Upper lobe of left lung (tissue), 4 donors: ENCODE measurements at regions not wholly inside any gene's neighbourhood (a gene's known extent, or its start where the extent isn't known, plus 50 kb on each side); places are given as distances from the start of the nearest gene placed in this dataset.

ENCODE experiments used
- EP300 ChIP-seq, 4 donors: sonication (generic); formaldehyde crosslinking; IDR thresholded peaks; one replicate each; pipeline ENCODE4 v1.5.1; 2017; ENCODE audit warnings: antibody characterized with exemption in 4 of 4, control low read depth in 2 of 4
- POLR2A ChIP-seq, 4 donors: fragments of 450-650 bp; IDR thresholded peaks; one replicate each; pipeline ENCODE4 v1.5.1; 2016 to 2017; ENCODE audit warnings: antibody characterized with exemption in 4 of 4, mild to moderate bottlenecking in 2 of 4
- POLR2AphosphoS5 ChIP-seq, 2 donors: sonication (generic); formaldehyde crosslinking; IDR thresholded peaks; one replicate each; pipeline ENCODE4 v1.5.1; 2017; ENCODE audit warnings: antibody characterized with exemption in 2 of 2
- TF ChIP-seq, protein P1 (sequence below), 6 experiments: fragments of 450-650 bp in 4 of 6; fragments of 200-600 bp in 2 of 6; sonication (generic) in 2 of 6; IDR thresholded peaks; one replicate each; pipeline ENCODE4 v1.5.1; 2016 to 2019; ENCODE audit warnings: antibody characterized with exemption in 6 of 6

DNA sequence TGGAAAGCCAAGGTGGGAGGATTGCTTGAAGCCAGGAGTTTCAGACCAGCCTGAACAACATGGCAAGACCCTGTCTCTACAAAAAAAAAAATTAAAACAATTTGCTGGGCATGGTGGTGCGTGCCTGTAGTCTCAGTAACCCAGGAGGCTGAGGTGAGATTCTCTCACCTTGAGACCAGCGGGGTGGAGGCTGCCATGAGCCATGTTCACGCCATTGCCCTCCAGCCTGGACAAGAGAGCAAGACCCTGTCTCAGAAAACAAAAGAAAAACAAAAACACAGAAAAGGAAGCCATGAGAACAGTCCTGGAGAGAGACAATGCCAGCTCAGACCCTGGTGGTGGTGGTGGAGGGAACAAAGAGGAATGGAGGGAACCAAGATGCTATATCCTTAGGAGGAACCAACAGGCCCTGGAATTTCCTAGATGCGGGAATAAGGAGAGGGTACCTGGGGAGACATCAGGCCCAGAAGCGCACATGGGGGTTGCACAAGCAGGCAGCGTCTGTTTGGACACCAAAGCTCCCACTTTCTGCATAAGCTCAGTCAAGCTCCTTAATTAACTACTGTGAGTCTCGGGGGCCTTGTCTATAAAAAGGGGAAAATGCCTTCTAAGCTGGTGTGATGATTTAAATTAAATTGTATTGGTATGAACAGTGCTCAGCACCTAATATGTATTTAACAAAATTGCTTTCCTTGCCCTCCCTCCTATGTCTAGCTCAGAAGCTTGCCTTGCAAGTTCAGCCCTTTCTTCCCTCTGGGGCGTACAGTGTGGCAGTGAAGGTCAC, 143.8 kb downstream of the CCT6B start:
- TF ChIP-seq POLR2AphosphoS5 (IDR thresholded peaks at IDR 0.05) (no peak), POLR2A (IDR thresholded peaks at IDR 0.05) (no peak), EP300 (IDR thresholded peaks at IDR 0.05) (no peak)
- TF ChIP-seq, protein P1, sequence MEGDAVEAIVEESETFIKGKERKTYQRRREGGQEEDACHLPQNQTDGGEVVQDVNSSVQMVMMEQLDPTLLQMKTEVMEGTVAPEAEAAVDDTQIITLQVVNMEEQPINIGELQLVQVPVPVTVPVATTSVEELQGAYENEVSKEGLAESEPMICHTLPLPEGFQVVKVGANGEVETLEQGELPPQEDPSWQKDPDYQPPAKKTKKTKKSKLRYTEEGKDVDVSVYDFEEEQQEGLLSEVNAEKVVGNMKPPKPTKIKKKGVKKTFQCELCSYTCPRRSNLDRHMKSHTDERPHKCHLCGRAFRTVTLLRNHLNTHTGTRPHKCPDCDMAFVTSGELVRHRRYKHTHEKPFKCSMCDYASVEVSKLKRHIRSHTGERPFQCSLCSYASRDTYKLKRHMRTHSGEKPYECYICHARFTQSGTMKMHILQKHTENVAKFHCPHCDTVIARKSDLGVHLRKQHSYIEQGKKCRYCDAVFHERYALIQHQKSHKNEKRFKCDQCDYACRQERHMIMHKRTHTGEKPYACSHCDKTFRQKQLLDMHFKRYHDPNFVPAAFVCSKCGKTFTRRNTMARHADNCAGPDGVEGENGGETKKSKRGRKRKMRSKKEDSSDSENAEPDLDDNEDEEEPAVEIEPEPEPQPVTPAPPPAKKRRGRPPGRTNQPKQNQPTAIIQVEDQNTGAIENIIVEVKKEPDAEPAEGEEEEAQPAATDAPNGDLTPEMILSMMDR (IDR thresholded peaks at IDR 0.05): no peak
